ENCODE measurements at regions not wholly inside any gene's neighbourhood (a gene's known extent, or its start where the extent isn't known, plus 50 kb on each side); places are given as distances from the start of the nearest gene placed in this dataset.

GRCh38 chr14:98062083-98062482 is 1209.9 kb downstream of the BCL11B start:
- TF ChIP-seq, protein P1, sequence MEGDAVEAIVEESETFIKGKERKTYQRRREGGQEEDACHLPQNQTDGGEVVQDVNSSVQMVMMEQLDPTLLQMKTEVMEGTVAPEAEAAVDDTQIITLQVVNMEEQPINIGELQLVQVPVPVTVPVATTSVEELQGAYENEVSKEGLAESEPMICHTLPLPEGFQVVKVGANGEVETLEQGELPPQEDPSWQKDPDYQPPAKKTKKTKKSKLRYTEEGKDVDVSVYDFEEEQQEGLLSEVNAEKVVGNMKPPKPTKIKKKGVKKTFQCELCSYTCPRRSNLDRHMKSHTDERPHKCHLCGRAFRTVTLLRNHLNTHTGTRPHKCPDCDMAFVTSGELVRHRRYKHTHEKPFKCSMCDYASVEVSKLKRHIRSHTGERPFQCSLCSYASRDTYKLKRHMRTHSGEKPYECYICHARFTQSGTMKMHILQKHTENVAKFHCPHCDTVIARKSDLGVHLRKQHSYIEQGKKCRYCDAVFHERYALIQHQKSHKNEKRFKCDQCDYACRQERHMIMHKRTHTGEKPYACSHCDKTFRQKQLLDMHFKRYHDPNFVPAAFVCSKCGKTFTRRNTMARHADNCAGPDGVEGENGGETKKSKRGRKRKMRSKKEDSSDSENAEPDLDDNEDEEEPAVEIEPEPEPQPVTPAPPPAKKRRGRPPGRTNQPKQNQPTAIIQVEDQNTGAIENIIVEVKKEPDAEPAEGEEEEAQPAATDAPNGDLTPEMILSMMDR (IDR thresholded peaks at IDR 0.05), result no peak
- no peak for TF ChIP-seq EP300 (IDR thresholded peaks at IDR 0.05)

All from suprapubic skin (tissue), 3 donors.